H9 (cell line): ENCODE measurements at regions not wholly inside any gene's neighbourhood (a gene's known extent, or its start where the extent isn't known, plus 50 kb on each side); places are given as distances from the start of the nearest gene placed in this dataset.

ENCODE experiments used
- DNase-seq: peaks from one replicate; pipeline ENCODE4 v3.0.0-alpha.2; 2017
- H2AFZ ChIP-seq: one replicate; pipeline ENCODE4 v1.6.1; 2013; ENCODE audit warnings: mild to moderate bottlenecking, low read length, control low read depth, moderate library complexity
- H2AK5ac ChIP-seq: 2 replicates; pipeline ENCODE4 v1.6.1; 2013; ENCODE audit warnings: low read length, control low read depth, mixed read lengths; ENCODE audit not compliant: insufficient read length
- H2BK120ac ChIP-seq: one replicate; pipeline ENCODE4 v1.6.1; 2013; ENCODE audit warnings: low read depth, mild to moderate bottlenecking, low read length, control low read depth, inconsistent platforms; ENCODE audit not compliant: poor library complexity, severe bottlenecking
- H2BK12ac ChIP-seq: 2 replicates; pipeline ENCODE4 v1.6.1; 2013; ENCODE audit warnings: low read length, control low read depth, mixed read lengths, low read depth; ENCODE audit not compliant: insufficient read length
- H2BK15ac ChIP-seq: 2 replicates; pipeline ENCODE4 v1.6.1; 2013; ENCODE audit warnings: low read depth, low read length, control low read depth
- H2BK20ac ChIP-seq: one replicate; pipeline ENCODE4 v1.6.1; 2013; ENCODE audit warnings: low read depth, mild to moderate bottlenecking, low read length, control low read depth, inconsistent platforms; ENCODE audit not compliant: poor library complexity, severe bottlenecking
- H2BK5ac ChIP-seq: 2 replicates; pipeline ENCODE4 v1.6.1; 2013; ENCODE audit warnings: low read length, control low read depth, mixed read lengths; ENCODE audit not compliant: insufficient read length
- H3K14ac ChIP-seq: 2 replicates; pipeline ENCODE4 v1.6.1; 2013; ENCODE audit warnings: low read length, control low read depth; ENCODE audit not compliant: insufficient read depth
- H3K18ac ChIP-seq: 2 replicates; pipeline ENCODE4 v1.6.1; 2013; ENCODE audit warnings: low read depth, mild to moderate bottlenecking, mixed read lengths, low read length, control low read depth; ENCODE audit not compliant: insufficient read length
- H3K23ac ChIP-seq: 2 replicates; pipeline ENCODE4 v1.6.1; 2013; ENCODE audit warnings: low read length, control low read depth, mixed read lengths, low read depth; ENCODE audit not compliant: insufficient read length
- H3K23me2 ChIP-seq: 2 replicates; pipeline ENCODE4 v1.6.1; 2013; ENCODE audit warnings: low read depth, mild to moderate bottlenecking, mixed read lengths, low read length, control low read depth; ENCODE audit not compliant: insufficient read length, poor library complexity, severe bottlenecking
- H3K27ac ChIP-seq: 2 replicates; pipeline ENCODE4 v1.5.1; 2013; ENCODE audit warnings: low read length, control low read depth, mixed read lengths, low read depth; ENCODE audit not compliant: insufficient read length
- H3K27me3 ChIP-seq: 2 replicates; pipeline ENCODE4 v1.6.1; 2013; ENCODE audit warnings: low read length, control low read depth, inconsistent platforms; ENCODE audit not compliant: insufficient read depth
- H3K4ac ChIP-seq: 2 replicates; pipeline ENCODE4 v1.6.1; 2013; ENCODE audit warnings: low read depth, mild to moderate bottlenecking, control low read depth, inconsistent platforms, low read length, moderate library complexity
- H3K4me1 ChIP-seq: 2 replicates; pipeline ENCODE4 v1.6.1; 2013; ENCODE audit warnings: low read length, control low read depth, inconsistent platforms; ENCODE audit not compliant: insufficient read depth
- H3K4me2 ChIP-seq: 2 replicates; pipeline ENCODE4 v1.6.1; 2013; ENCODE audit warnings: low read length, control low read depth, mixed read lengths; ENCODE audit not compliant: insufficient read length, insufficient read depth
- H3K56ac ChIP-seq: 2 replicates; pipeline ENCODE4 v1.6.1; 2013; ENCODE audit warnings: low read depth, mild to moderate bottlenecking, mixed read lengths, low read length, control low read depth; ENCODE audit not compliant: insufficient read length
- H3K79me1 ChIP-seq: 2 replicates; pipeline ENCODE4 v1.6.1; 2013; ENCODE audit warnings: low read depth, mild to moderate bottlenecking, moderate library complexity, low read length, control low read depth, inconsistent platforms; ENCODE audit not compliant: insufficient read depth, poor library complexity, severe bottlenecking
- H3K79me2 ChIP-seq: 2 replicates; pipeline ENCODE4 v1.6.1; 2013; ENCODE audit warnings: low read length, control low read depth, inconsistent platforms; ENCODE audit not compliant: insufficient read depth
- H3K9ac ChIP-seq: 2 replicates; pipeline ENCODE4 v1.6.1; 2013; ENCODE audit warnings: low read length, control low read depth, mixed read lengths; ENCODE audit not compliant: insufficient read length; ENCODE audit errors: extremely low read depth
- H3K9me3 ChIP-seq: one replicate; pipeline ENCODE4 v1.6.1; 2013; ENCODE audit warnings: low read depth, low read length, inconsistent platforms; ENCODE audit not compliant: control insufficient read depth
- H3T11ph ChIP-seq: one replicate; pipeline ENCODE4 v1.6.1; 2013; ENCODE audit warnings: mild to moderate bottlenecking, low read length, control low read depth, inconsistent platforms
- H4K20me1 ChIP-seq: one replicate; pipeline ENCODE4 v1.6.1; 2013; ENCODE audit not compliant: control insufficient read depth, insufficient read length, insufficient read depth
- H4K5ac ChIP-seq: 2 replicates; pipeline ENCODE4 v1.6.1; 2013; ENCODE audit warnings: low read depth, mild to moderate bottlenecking, mixed read lengths, low read length, control low read depth; ENCODE audit not compliant: insufficient read length
- H4K8ac ChIP-seq: replicated peaks from 2 replicates; pipeline ENCODE4 v1.6.1; 2013; ENCODE audit warnings: low read length, control low read depth, mixed read lengths, low read depth; ENCODE audit not compliant: insufficient read length
- H4K91ac ChIP-seq: 2 replicates; pipeline ENCODE4 v1.6.1; 2013; ENCODE audit warnings: low read depth, mild to moderate bottlenecking, moderate library complexity, mixed read lengths, low read length, control low read depth; ENCODE audit not compliant: insufficient read length
- H3K27ac Mint-ChIP-seq, 3 experiments: 2 replicates in 2 of 3; 3 replicates in 1 of 3; pipeline ENCODE4 v1.8.0; 2020 to 2021; ENCODE audit warnings: mixed read lengths in 3 of 3, mild to moderate bottlenecking in 1 of 3, moderate library complexity in 1 of 3
- H3K27me3 Mint-ChIP-seq: 2 replicates; pipeline ENCODE4 v1.8.0; 2021; ENCODE audit warnings: low read depth, mild to moderate bottlenecking, moderate library complexity, mixed read lengths
- H3K36me3 Mint-ChIP-seq, 3 experiments: 2 replicates in 2 of 3; 3 replicates in 1 of 3; pipeline ENCODE4 v1.8.0; 2020 to 2021; ENCODE audit warnings: low read depth in 3 of 3, mixed read lengths in 3 of 3; ENCODE audit not compliant: insufficient read depth in 1 of 3
- H3K4me1 Mint-ChIP-seq, 2 experiments: 2 replicates each; pipeline ENCODE4 v1.8.0; 2020; ENCODE audit warnings: mixed read lengths in 2 of 2
- H3K4me3 Mint-ChIP-seq, 2 experiments: 2 replicates in 1 of 2; 3 replicates in 1 of 2; pipeline ENCODE4 v1.8.0; 2020 to 2021; ENCODE audit warnings: mild to moderate bottlenecking in 2 of 2, mixed read lengths in 2 of 2, moderate library complexity in 1 of 2
- H3K9me3 Mint-ChIP-seq, 2 experiments: 2 replicates in 1 of 2; 3 replicates in 1 of 2; pipeline ENCODE4 v1.8.0; 2020; ENCODE audit warnings: mild to moderate bottlenecking in 2 of 2, mixed read lengths in 2 of 2, moderate library complexity in 1 of 2
- CTCF ChIP-seq: fragments of 200-600 bp; sonication (generic); conservative IDR thresholded peaks from 3 replicates; pipeline ENCODE4 v1.8.0; 2021; ENCODE audit warnings: antibody characterized with exemption, mild to moderate bottlenecking

GRCh38 chr2:63740020-63740419, 101.7 kb upstream of the UGP2 start:
- Histone ChIP-seq H3K4ac (no peak overlapping the region), H2BK15ac (no peak overlapping the region), H4K20me1 (no peaks in the 10 kb centered on the region), H2BK120ac (no peak overlapping the region), H3K4me1 (peaks cover 6% of the 10 kb centered on the region; the same call in 1 of the 2 replicates), H3K79me2 (no peaks in the 10 kb centered on the region), H3K4me2 (no peak overlapping the region), H3K79me1 (no peaks in the 10 kb centered on the region), H3K56ac (no peak overlapping the region), H3K27me3 (no peaks in the 10 kb centered on the region), H2BK12ac (no peak overlapping the region), H3K9ac (no peak overlapping the region), H2BK20ac (no peak overlapping the region), H4K91ac (no peak overlapping the region), H3K18ac (no peak overlapping the region), H3K14ac (no peak overlapping the region), H2BK5ac (no peak overlapping the region), H3T11ph (no peak overlapping the region), H4K8ac (no peak overlapping the region), H2AK5ac (no peak overlapping the region), H2AFZ (no peak overlapping the region), H3K9me3 (no peaks in the 10 kb centered on the region), H3K23me2 (no peaks in the 10 kb centered on the region), H4K5ac (no peak overlapping the region), H3K27ac (no peak overlapping the region), H3K23ac (no peak overlapping the region)
- H3K36me3 Mint-ChIP-seq, result 0 out of 7 replicates have a peak, but pooled peaks cover 0 to 3% (median 0%) of the 10 kb centered on the region in 3 experiments
- H3K9me3 Mint-ChIP-seq, result no peaks in the 10 kb centered on the region; a peak in 1 of 5 replicates
- peaks cover 30 to 38% of the 10 kb centered on the region in 2 experiments for H3K4me1 Mint-ChIP-seq
- DNase-seq, result no peak
- no peak overlapping the region for H3K4me3 Mint-ChIP-seq
- no peak for TF ChIP-seq CTCF
- H3K27ac Mint-ChIP-seq, result no peak overlapping the region
- H3K27me3 Mint-ChIP-seq, result no peaks in the 10 kb centered on the region; the same call in 1 of the 2 replicates
